ENCODE measurements at regions not wholly inside any gene's neighbourhood (a gene's known extent, or its start where the extent isn't known, plus 50 kb on each side); places are given as distances from the start of the nearest gene placed in this dataset.
A peak's percentile ranks its signal among the peaks of the same experiment; 100 is the strongest.

DNA sequence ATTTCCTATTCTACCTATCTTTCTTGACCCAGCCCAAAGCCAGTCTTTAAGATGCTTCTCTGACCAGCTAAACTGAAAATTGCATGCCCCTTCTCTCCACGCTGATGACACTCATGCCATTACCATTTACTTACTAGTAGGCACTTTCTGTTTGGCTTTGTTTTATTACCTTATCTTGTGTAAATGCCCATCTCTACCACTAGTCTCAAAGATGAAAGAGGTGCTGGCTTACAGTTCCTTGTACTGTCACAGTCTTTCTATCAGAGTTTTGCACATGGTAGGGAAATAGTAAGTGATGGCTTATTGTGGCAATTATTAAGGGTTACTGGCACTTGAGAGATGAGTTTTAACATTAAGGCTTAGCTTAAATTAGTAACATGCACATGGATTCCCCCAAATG, 352.1 kb downstream of the RBM43 start:
- Histone ChIP-seq H3K4me3 (no peak overlapping the region), H3K36me3 (replicated peaks; ENCODE audit: insufficient read depth, low read depth) (no peaks in the 10 kb centered on the region), H3K27ac (no peak overlapping the region), H4K20me1 (ENCODE audit: insufficient read depth, poor library complexity, severe bottlenecking) (no peaks in the 10 kb centered on the region), H3K27me3 (no peaks in the 10 kb centered on the region), H2AFZ (no peak overlapping the region), H3K4me1 (ENCODE audit: insufficient read depth) (no peaks in the 10 kb centered on the region), H3K9me2 (replicated peaks; ENCODE audit: insufficient read depth) (no peaks in the 10 kb centered on the region), H3K9me3 (ENCODE audit: low read depth) (no peaks in the 10 kb centered on the region), H3K79me2 (no peaks in the 10 kb centered on the region), H3K4me2 (no peak overlapping the region)
- no peak for TF ChIP-seq EZH2 (IDR thresholded peaks at IDR 0.05; ENCODE audit: borderline replicate concordance)
- TF ChIP-seq, protein P1, sequence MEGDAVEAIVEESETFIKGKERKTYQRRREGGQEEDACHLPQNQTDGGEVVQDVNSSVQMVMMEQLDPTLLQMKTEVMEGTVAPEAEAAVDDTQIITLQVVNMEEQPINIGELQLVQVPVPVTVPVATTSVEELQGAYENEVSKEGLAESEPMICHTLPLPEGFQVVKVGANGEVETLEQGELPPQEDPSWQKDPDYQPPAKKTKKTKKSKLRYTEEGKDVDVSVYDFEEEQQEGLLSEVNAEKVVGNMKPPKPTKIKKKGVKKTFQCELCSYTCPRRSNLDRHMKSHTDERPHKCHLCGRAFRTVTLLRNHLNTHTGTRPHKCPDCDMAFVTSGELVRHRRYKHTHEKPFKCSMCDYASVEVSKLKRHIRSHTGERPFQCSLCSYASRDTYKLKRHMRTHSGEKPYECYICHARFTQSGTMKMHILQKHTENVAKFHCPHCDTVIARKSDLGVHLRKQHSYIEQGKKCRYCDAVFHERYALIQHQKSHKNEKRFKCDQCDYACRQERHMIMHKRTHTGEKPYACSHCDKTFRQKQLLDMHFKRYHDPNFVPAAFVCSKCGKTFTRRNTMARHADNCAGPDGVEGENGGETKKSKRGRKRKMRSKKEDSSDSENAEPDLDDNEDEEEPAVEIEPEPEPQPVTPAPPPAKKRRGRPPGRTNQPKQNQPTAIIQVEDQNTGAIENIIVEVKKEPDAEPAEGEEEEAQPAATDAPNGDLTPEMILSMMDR (IDR thresholded peaks at IDR 0.05; ENCODE audit: poor library complexity): peak; percentile 9
- TF ChIP-seq EZH2phosphoT487 (IDR thresholded peaks at IDR 0.05; ENCODE audit: low read depth, severe bottlenecking, unreplicated experiment): no peak
- DNase-seq (ENCODE audit: low spot score): no peak
- 74% methylated on average over 1 of the region's 1 CpG for WGBS (ENCODE audit: low lambda C conversion rate, missing lambda C conversion rate)

DNA sequence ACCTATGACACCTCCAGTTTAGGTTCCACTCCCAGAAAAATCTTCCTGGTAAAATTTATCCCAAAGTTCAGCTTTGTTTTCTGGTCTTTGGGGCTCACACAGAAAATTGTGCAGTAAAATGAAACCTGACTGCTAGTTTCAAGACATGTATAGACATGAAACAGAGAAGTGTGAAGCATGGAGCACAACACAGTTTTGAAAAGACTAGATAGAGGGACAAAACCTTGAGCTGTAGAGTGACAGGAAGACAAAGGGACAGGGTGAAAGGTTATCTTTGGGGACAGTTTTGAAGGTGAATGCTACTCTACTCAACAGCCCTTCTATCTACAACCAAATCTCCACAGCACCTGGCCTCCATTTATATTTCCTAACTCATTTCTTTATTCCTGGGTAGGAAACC, 352.6 kb downstream of the RBM43 start:
- no peaks in the 10 kb centered on the region for H4K20me1 ChIP-seq (ENCODE audit: insufficient read depth, poor library complexity, severe bottlenecking)
- no peak overlapping the region for H3K27ac ChIP-seq
- H3K9me3 ChIP-seq (ENCODE audit: low read depth): no peaks in the 10 kb centered on the region
- no peak overlapping the region for H3K4me3 ChIP-seq
- H3K27me3 ChIP-seq: no peaks in the 10 kb centered on the region
- H3K4me1 ChIP-seq (ENCODE audit: insufficient read depth): no peaks in the 10 kb centered on the region
- TF ChIP-seq EZH2 (IDR thresholded peaks at IDR 0.05; ENCODE audit: borderline replicate concordance) (no peak), EZH2phosphoT487 (IDR thresholded peaks at IDR 0.05; ENCODE audit: low read depth, severe bottlenecking, unreplicated experiment) (no peak)
- TF ChIP-seq, protein P1 (IDR thresholded peaks at IDR 0.05; ENCODE audit: poor library complexity): no peak
- no peak overlapping the region for H3K4me2 ChIP-seq
- H3K9me2 ChIP-seq (replicated peaks; ENCODE audit: insufficient read depth): no peaks in the 10 kb centered on the region
- H2AFZ ChIP-seq: no peak overlapping the region
- no peaks in the 10 kb centered on the region for H3K36me3 ChIP-seq (replicated peaks; ENCODE audit: insufficient read depth, low read depth)
- DNase-seq (ENCODE audit: low spot score): no peak
- no peaks in the 10 kb centered on the region for H3K79me2 ChIP-seq

DNA sequence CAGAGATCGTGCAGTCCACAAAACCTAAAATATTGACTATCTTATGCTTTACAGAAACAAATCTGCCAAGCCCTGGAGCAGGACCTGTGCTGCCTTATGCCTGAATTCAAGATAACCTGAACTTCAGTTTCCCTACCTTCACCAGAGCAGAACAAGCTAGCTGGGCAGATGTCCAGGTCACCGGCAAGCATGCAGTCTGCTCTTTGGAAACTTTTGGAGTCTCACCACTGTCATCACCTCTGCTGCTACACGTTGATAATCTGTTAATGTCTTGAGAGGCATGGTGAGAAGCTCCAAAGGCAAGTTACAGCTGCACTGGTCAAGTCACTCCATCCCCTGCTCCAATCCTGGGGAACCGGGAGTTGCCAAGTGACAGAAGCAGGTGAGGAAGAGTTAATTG, 354.2 kb downstream of the RBM43 start:
- Histone ChIP-seq H3K4me3 (no peak overlapping the region), H3K9me3 (ENCODE audit: low read depth) (no peaks in the 10 kb centered on the region), H3K27me3 (no peaks in the 10 kb centered on the region), H3K79me2 (no peaks in the 10 kb centered on the region), H3K36me3 (replicated peaks; ENCODE audit: insufficient read depth, low read depth) (no peaks in the 10 kb centered on the region), H4K20me1 (ENCODE audit: insufficient read depth, poor library complexity, severe bottlenecking) (no peaks in the 10 kb centered on the region), H3K9me2 (replicated peaks; ENCODE audit: insufficient read depth) (no peaks in the 10 kb centered on the region), H3K4me2 (no peak overlapping the region), H3K4me1 (ENCODE audit: insufficient read depth) (no peaks in the 10 kb centered on the region), H2AFZ (no peak overlapping the region), H3K27ac (no peak overlapping the region)
- WGBS (ENCODE audit: low lambda C conversion rate, missing lambda C conversion rate): 80% methylated on average over 4 of the region's 4 CpGs
- TF ChIP-seq EZH2phosphoT487 (IDR thresholded peaks at IDR 0.05; ENCODE audit: low read depth, severe bottlenecking, unreplicated experiment) (no peak), EZH2 (IDR thresholded peaks at IDR 0.05; ENCODE audit: borderline replicate concordance) (no peak)
- TF ChIP-seq, protein P1 (IDR thresholded peaks at IDR 0.05; ENCODE audit: poor library complexity): no peak
- no peak for DNase-seq (ENCODE audit: low spot score)

DNA sequence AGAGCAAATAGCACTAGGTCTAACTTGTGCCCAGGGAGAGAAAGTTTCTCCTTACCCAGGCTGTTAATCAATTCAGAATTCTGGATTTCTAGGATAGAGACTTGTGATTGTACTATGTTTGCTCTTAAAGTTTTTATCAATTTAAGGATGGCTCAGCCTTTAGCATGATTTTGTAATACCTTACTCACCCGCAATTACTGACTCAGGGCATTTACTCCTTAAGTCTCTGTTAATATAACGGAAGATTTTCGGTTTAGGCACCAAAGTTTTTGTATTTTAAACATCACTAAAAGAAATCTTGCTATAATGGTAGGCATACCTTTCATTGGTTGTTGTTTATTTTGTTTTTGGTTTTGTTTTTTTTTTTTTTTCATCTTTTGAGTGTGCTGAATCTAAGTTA, 358.2 kb downstream of the RBM43 start:
- Histone ChIP-seq H3K79me2 (no peaks in the 10 kb centered on the region), H4K20me1 (ENCODE audit: insufficient read depth, poor library complexity, severe bottlenecking) (no peaks in the 10 kb centered on the region), H3K9me2 (replicated peaks; ENCODE audit: insufficient read depth) (no peaks in the 10 kb centered on the region), H3K9me3 (ENCODE audit: low read depth) (no peaks in the 10 kb centered on the region), H3K27me3 (no peaks in the 10 kb centered on the region), H3K4me2 (no peak overlapping the region), H3K27ac (no peak overlapping the region), H3K4me3 (no peak overlapping the region), H3K36me3 (replicated peaks; ENCODE audit: insufficient read depth, low read depth) (no peaks in the 10 kb centered on the region), H3K4me1 (ENCODE audit: insufficient read depth) (no peaks in the 10 kb centered on the region), H2AFZ (no peak overlapping the region)
- no peak for DNase-seq (ENCODE audit: low spot score)
- 73% methylated on average over 3 of the region's 3 CpGs for WGBS (ENCODE audit: low lambda C conversion rate, missing lambda C conversion rate)
- no peak for TF ChIP-seq EZH2phosphoT487 (IDR thresholded peaks at IDR 0.05; ENCODE audit: low read depth, severe bottlenecking, unreplicated experiment)
- TF ChIP-seq EZH2 (IDR thresholded peaks at IDR 0.05; ENCODE audit: borderline replicate concordance): no peak
- TF ChIP-seq, protein P1 (IDR thresholded peaks at IDR 0.05; ENCODE audit: poor library complexity): no peak
